ENCODE measurements at regions not wholly inside any gene's neighbourhood (a gene's known extent, or its start where the extent isn't known, plus 50 kb on each side); places are given as distances from the start of the nearest gene placed in this dataset.

DNA sequence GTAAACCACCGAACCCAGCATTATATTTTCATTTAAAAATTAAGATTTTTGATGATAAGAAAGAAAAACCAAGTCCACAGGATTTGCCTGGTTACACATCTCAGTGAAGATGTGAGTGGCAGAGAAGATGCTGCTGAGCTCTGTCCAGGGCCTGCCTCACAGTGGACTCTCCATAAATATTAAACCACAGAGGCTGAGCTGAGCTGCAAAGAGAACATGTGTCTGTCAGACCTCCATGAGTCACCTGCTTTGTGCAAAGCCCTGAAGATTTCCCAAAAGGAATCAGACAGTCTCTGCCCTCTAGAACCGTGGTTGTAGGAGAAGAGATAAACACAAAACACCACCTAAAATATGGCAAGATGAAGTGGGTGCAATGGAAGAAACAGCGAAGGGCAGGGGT, 127.2 kb upstream of the TSC22D1 start (continued):
- TF ChIP-seq, protein P1, sequence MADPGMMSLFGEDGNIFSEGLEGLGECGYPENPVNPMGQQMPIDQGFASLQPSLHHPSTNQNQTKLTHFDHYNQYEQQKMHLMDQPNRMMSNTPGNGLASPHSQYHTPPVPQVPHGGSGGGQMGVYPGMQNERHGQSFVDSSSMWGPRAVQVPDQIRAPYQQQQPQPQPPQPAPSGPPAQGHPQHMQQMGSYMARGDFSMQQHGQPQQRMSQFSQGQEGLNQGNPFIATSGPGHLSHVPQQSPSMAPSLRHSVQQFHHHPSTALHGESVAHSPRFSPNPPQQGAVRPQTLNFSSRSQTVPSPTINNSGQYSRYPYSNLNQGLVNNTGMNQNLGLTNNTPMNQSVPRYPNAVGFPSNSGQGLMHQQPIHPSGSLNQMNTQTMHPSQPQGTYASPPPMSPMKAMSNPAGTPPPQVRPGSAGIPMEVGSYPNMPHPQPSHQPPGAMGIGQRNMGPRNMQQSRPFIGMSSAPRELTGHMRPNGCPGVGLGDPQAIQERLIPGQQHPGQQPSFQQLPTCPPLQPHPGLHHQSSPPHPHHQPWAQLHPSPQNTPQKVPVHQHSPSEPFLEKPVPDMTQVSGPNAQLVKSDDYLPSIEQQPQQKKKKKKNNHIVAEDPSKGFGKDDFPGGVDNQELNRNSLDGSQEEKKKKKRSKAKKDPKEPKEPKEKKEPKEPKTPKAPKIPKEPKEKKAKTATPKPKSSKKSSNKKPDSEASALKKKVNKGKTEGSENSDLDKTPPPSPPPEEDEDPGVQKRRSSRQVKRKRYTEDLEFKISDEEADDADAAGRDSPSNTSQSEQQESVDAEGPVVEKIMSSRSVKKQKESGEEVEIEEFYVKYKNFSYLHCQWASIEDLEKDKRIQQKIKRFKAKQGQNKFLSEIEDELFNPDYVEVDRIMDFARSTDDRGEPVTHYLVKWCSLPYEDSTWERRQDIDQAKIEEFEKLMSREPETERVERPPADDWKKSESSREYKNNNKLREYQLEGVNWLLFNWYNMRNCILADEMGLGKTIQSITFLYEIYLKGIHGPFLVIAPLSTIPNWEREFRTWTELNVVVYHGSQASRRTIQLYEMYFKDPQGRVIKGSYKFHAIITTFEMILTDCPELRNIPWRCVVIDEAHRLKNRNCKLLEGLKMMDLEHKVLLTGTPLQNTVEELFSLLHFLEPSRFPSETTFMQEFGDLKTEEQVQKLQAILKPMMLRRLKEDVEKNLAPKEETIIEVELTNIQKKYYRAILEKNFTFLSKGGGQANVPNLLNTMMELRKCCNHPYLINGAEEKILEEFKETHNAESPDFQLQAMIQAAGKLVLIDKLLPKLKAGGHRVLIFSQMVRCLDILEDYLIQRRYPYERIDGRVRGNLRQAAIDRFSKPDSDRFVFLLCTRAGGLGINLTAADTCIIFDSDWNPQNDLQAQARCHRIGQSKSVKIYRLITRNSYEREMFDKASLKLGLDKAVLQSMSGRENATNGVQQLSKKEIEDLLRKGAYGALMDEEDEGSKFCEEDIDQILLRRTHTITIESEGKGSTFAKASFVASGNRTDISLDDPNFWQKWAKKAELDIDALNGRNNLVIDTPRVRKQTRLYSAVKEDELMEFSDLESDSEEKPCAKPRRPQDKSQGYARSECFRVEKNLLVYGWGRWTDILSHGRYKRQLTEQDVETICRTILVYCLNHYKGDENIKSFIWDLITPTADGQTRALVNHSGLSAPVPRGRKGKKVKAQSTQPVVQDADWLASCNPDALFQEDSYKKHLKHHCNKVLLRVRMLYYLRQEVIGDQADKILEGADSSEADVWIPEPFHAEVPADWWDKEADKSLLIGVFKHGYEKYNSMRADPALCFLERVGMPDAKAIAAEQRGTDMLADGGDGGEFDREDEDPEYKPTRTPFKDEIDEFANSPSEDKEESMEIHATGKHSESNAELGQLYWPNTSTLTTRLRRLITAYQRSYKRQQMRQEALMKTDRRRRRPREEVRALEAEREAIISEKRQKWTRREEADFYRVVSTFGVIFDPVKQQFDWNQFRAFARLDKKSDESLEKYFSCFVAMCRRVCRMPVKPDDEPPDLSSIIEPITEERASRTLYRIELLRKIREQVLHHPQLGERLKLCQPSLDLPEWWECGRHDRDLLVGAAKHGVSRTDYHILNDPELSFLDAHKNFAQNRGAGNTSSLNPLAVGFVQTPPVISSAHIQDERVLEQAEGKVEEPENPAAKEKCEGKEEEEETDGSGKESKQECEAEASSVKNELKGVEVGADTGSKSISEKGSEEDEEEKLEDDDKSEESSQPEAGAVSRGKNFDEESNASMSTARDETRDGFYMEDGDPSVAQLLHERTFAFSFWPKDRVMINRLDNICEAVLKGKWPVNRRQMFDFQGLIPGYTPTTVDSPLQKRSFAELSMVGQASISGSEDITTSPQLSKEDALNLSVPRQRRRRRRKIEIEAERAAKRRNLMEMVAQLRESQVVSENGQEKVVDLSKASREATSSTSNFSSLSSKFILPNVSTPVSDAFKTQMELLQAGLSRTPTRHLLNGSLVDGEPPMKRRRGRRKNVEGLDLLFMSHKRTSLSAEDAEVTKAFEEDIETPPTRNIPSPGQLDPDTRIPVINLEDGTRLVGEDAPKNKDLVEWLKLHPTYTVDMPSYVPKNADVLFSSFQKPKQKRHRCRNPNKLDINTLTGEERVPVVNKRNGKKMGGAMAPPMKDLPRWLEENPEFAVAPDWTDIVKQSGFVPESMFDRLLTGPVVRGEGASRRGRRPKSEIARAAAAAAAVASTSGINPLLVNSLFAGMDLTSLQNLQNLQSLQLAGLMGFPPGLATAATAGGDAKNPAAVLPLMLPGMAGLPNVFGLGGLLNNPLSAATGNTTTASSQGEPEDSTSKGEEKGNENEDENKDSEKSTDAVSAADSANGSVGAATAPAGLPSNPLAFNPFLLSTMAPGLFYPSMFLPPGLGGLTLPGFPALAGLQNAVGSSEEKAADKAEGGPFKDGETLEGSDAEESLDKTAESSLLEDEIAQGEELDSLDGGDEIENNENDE (IDR thresholded peaks at IDR 0.05; ENCODE audit: insufficient replicate concordance, low read length) = no peak
- TF ChIP-seq POLR2A (IDR thresholded peaks at IDR 0.05; ENCODE audit: control extremely low read depth in 1 of 2, low read depth in 2 of 2, low read length in 2 of 2) = no peak
- TF ChIP-seq TCF12 (IDR thresholded peaks at IDR 0.05; ENCODE audit: low read depth, low read length) = no peak
- TF ChIP-seq CREB1 (IDR thresholded peaks at IDR 0.05) = no peak
- TF ChIP-seq CHD1 (IDR thresholded peaks at IDR 0.05; ENCODE audit: low read depth, low read length) = no peak
- TF ChIP-seq, protein P2, sequence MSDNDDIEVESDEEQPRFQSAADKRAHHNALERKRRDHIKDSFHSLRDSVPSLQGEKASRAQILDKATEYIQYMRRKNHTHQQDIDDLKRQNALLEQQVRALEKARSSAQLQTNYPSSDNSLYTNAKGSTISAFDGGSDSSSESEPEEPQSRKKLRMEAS (IDR thresholded peaks at IDR 0.05) = no peak
- no peak for TF ChIP-seq KDM1A (IDR thresholded peaks at IDR 0.05; ENCODE audit: borderline replicate concordance, low read length)
- no peak for TF ChIP-seq RAD21 (IDR thresholded peaks at IDR 0.05 in 1 of 2, conservative IDR thresholded peaks at IDR 0.05 in 1 of 2; ENCODE audit: low read depth in 2 of 2, low read length in 2 of 2)
- no peak for TF ChIP-seq SP2 (IDR thresholded peaks at IDR 0.05; ENCODE audit: low read length)
- TF ChIP-seq EZH2 (IDR thresholded peaks at IDR 0.05; ENCODE audit: low read depth, low read length, severe bottlenecking) = no peak
